KMS-11 (cell line): ENCODE measurements at regions not wholly inside any gene's neighbourhood (a gene's known extent, or its start where the extent isn't known, plus 50 kb on each side); places are given as distances from the start of the nearest gene placed in this dataset.

Source experiments
- H2AFZ ChIP-seq: fragments of 200-600 bp; sonication (generic); 2 replicates; pipeline ENCODE4 v1.6.1; 2016; ENCODE audit warnings: antibody characterized with exemption, mixed run types, low read depth
- H3K27ac ChIP-seq: fragments of 200-600 bp; sonication (generic); 2 replicates; pipeline ENCODE4 v1.6.1; 2016; ENCODE audit warnings: mild to moderate bottlenecking, mixed run types
- H3K27me3 ChIP-seq: fragments of 200-600 bp; sonication (generic); 2 replicates; pipeline ENCODE4 v1.6.1; 2017; ENCODE audit warnings: mild to moderate bottlenecking, low read depth, mixed run types, moderate library complexity; ENCODE audit not compliant: insufficient read depth
- H3K36me3 ChIP-seq: fragments of 200-600 bp; sonication (generic); 2 replicates; pipeline ENCODE4 v1.6.1; 2017; ENCODE audit warnings: mild to moderate bottlenecking, mixed run types; ENCODE audit not compliant: insufficient read depth
- H3K4me1 ChIP-seq: fragments of 200-600 bp; sonication (generic); 2 replicates; pipeline ENCODE4 v1.6.1; 2016; ENCODE audit warnings: mild to moderate bottlenecking, low read depth, mixed run types; ENCODE audit not compliant: poor library complexity, severe bottlenecking
- H3K4me2 ChIP-seq: fragments of 200-600 bp; sonication (generic); 2 replicates; pipeline ENCODE4 v1.7.0; 2016; ENCODE audit warnings: mild to moderate bottlenecking, mixed run types
- H3K4me3 ChIP-seq: fragments of 200-600 bp; sonication (generic); IDR thresholded peaks from 2 replicates; pipeline ENCODE4 v1.6.1; 2017; ENCODE audit warnings: low read depth, low read length, mixed read lengths; ENCODE audit not compliant: insufficient read depth
- H3K79me2 ChIP-seq: fragments of 200-600 bp; sonication (generic); 2 replicates; pipeline ENCODE4 v1.6.1; 2016; ENCODE audit warnings: low read depth, mixed run types; ENCODE audit not compliant: insufficient read depth
- H3K9ac ChIP-seq: fragments of 200-600 bp; sonication (generic); 2 replicates; pipeline ENCODE4 v1.6.1; 2016; ENCODE audit warnings: mild to moderate bottlenecking, mixed run types
- H4K20me1 ChIP-seq: fragments of 200-600 bp; sonication (generic); 2 replicates; pipeline ENCODE4 v1.6.1; 2016; ENCODE audit warnings: mild to moderate bottlenecking, mixed run types; ENCODE audit not compliant: insufficient read depth
- CTCF ChIP-seq: fragments of 200-600 bp; sonication (generic); conservative IDR thresholded peaks from 2 replicates; pipeline ENCODE4 v1.6.1; 2017; ENCODE audit warnings: low read depth, mild to moderate bottlenecking, antibody characterized with exemption, low read length, moderate library complexity, mixed read lengths

- Histone ChIP-seq H3K27ac (no peak overlapping the region), H3K36me3 (no peaks in the 10 kb centered on the region), H3K27me3 (no peaks in the 10 kb centered on the region), H2AFZ (no peak overlapping the region), H3K79me2 (no peaks in the 10 kb centered on the region), H3K4me3 (no peak overlapping the region), H3K4me2 (no peak overlapping the region), H3K9ac (no peak overlapping the region), H3K4me1 (no peaks in the 10 kb centered on the region), H4K20me1 (no peaks in the 10 kb centered on the region)
- no peak for TF ChIP-seq CTCF
Observed at GRCh38 chr13:24066405-24067295, 93.9 kb upstream of the SPATA13 start.

- no peak overlapping the region for H3K4me3 ChIP-seq
- H3K79me2 ChIP-seq, result no peaks in the 10 kb centered on the region
- H4K20me1 ChIP-seq, result no peaks in the 10 kb centered on the region
- H2AFZ ChIP-seq, result no peak overlapping the region
- no peaks in the 10 kb centered on the region for H3K27me3 ChIP-seq
- H3K36me3 ChIP-seq, result no peaks in the 10 kb centered on the region
- no peak overlapping the region for H3K27ac ChIP-seq
- no peaks in the 10 kb centered on the region for H3K4me1 ChIP-seq
- no peak overlapping the region for H3K4me2 ChIP-seq
- no peak for TF ChIP-seq CTCF
- no peak overlapping the region for H3K9ac ChIP-seq
Observed at GRCh38 chr13:24068472-24068871, 92.0 kb upstream of the SPATA13 start.

GRCh38 chr13:24071016-24071415, 89.5 kb upstream of the SPATA13 start:
- H2AFZ ChIP-seq, result no peak overlapping the region
- H3K27me3 ChIP-seq, result no peaks in the 10 kb centered on the region
- no peak overlapping the region for H3K4me2 ChIP-seq
- H3K9ac ChIP-seq, result no peak overlapping the region
- H3K4me3 ChIP-seq, result no peak overlapping the region
- no peaks in the 10 kb centered on the region for H4K20me1 ChIP-seq
- H3K79me2 ChIP-seq, result no peaks in the 10 kb centered on the region
- H3K36me3 ChIP-seq, result no peaks in the 10 kb centered on the region
- no peak for TF ChIP-seq CTCF
- H3K4me1 ChIP-seq, result no peaks in the 10 kb centered on the region
- no peak overlapping the region for H3K27ac ChIP-seq

- no peak overlapping the region for H3K4me2 ChIP-seq
- no peak overlapping the region for H3K9ac ChIP-seq
- no peaks in the 10 kb centered on the region for H4K20me1 ChIP-seq
- H2AFZ ChIP-seq, result no peak overlapping the region
- no peak overlapping the region for H3K4me3 ChIP-seq
- H3K27ac ChIP-seq, result no peak overlapping the region
- no peaks in the 10 kb centered on the region for H3K36me3 ChIP-seq
- H3K4me1 ChIP-seq, result no peaks in the 10 kb centered on the region
- no peaks in the 10 kb centered on the region for H3K27me3 ChIP-seq
- TF ChIP-seq CTCF, result no peak
- H3K79me2 ChIP-seq, result no peaks in the 10 kb centered on the region
Observed at GRCh38 chr13:24071423-24072075, 89.0 kb upstream of the SPATA13 start.
